ENCODE measurements at regions not wholly inside any gene's neighbourhood (a gene's known extent, or its start where the extent isn't known, plus 50 kb on each side); places are given as distances from the start of the nearest gene placed in this dataset.
"Not testable (repeated sequence)": the region's sequence is repeated elsewhere in the genome, so short reads cannot be mapped to it uniquely, and the experiment has no call there.

- DNase-seq, result no peak
Measured at GRCh38 chr22:44574640-44575380, 76.8 kb upstream of the RTL6 start.

- no peak for DNase-seq
Measured at GRCh38 chr22:44574057-44574639, 76.1 kb upstream of the RTL6 start.

GRCh38 chr22:44573451-44573850, 75.4 kb upstream of the RTL6 start:
- DNase-seq, result no peak

- DNase-seq, result no peak
Measured at GRCh38 chr22:44572414-44573207, 74.6 kb upstream of the RTL6 start.

- no peak for DNase-seq
Measured at GRCh38 chr22:44571566-44572413, 73.8 kb upstream of the RTL6 start.

GRCh38 chr22:44570476-44571445, 72.7 kb upstream of the RTL6 start:
- no peak for DNase-seq

- DNase-seq, result no peak
Measured at GRCh38 chr22:44569561-44569991, 71.5 kb upstream of the RTL6 start.

GRCh38 chr22:44567846-44568493, 69.9 kb upstream of the RTL6 start:
- DNase-seq, result peak; percentile 21

- DNase-seq, result not testable (repeated sequence)
Measured at GRCh38 chr22:44567378-44567841, 69.4 kb upstream of the RTL6 start.

- DNase-seq, result no peak
Measured at GRCh38 chr22:44566911-44567310, 68.9 kb upstream of the RTL6 start.

- DNase-seq, result not testable (repeated sequence)
Measured at GRCh38 chr22:44562651-44563050, 64.6 kb upstream of the RTL6 start.

GRCh38 chr22:44561139-44561840, 63.3 kb upstream of the RTL6 start:
- DNase-seq, result no peak

GRCh38 chr22:44558671-44559070, 60.6 kb upstream of the RTL6 start:
- DNase-seq, result not testable (repeated sequence)

- DNase-seq, result not testable (repeated sequence)
Measured at GRCh38 chr22:44557872-44558271, 59.8 kb upstream of the RTL6 start.

- peak; percentile 40 for DNase-seq
Measured at GRCh38 chr22:44557064-44557748, 59.2 kb upstream of the RTL6 start.

GRCh38 chr22:44555597-44555996, 57.6 kb upstream of the RTL6 start:
- no peak for DNase-seq

GRCh38 chr22:44555046-44555445, 57.0 kb upstream of the RTL6 start:
- no peak for DNase-seq

- no peak for DNase-seq
Measured at GRCh38 chr22:44554411-44554810, 56.4 kb upstream of the RTL6 start.

GRCh38 chr22:44550711-44551491, 52.9 kb upstream of the RTL6 start:
- no peak for DNase-seq

All from NCI-H510A treated with DMSO at 0.1 percent for 48 hours (cell line).